GM19023 (cell line): ENCODE measurements at regions not wholly inside any gene's neighbourhood (a gene's known extent, or its start where the extent isn't known, plus 50 kb on each side); places are given as distances from the start of the nearest gene placed in this dataset.
"Not testable (repeated sequence)": the region's sequence is repeated elsewhere in the genome, so short reads cannot be mapped to it uniquely, and the experiment has no call there.

Source experiments
- ATAC-seq: cut with Tn5 transposase; IDR thresholded peaks from one replicate; pipeline ENCODE4 v1.9.1; 2021; ENCODE audit warnings: mild to moderate bottlenecking, moderate library complexity; ENCODE audit not compliant: unreplicated experiment

DNA sequence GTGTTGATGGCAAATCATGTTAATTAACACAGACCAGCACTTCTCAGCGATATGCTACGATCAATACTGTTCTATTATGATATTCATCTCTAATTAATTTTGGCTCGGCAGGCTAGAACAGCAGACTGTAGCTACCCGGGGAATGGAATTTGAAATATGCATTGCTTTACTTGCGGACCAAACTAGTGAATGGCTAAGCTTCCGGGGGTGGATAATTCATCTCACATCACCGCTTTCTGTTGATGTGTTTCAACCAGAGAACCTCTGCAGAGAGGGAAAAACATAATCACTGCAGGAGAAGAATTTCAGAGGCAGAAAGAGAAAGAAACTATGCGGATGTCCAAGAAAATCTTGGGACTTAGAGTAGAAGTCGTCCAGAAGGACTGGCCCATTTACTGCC lies 490.9 kb downstream of the STK39 start:
- ATAC-seq = no peak

- ATAC-seq = no peak
Observed at GRCh38 chr2:167753142-167753541, 494.3 kb downstream of the STK39 start.

GRCh38 chr2:167752734-167753133 lies 494.7 kb downstream of the STK39 start:
- no peak for ATAC-seq

GRCh38 chr2:167750675-167751074 lies 496.7 kb downstream of the STK39 start:
- no peak for ATAC-seq

DNA sequence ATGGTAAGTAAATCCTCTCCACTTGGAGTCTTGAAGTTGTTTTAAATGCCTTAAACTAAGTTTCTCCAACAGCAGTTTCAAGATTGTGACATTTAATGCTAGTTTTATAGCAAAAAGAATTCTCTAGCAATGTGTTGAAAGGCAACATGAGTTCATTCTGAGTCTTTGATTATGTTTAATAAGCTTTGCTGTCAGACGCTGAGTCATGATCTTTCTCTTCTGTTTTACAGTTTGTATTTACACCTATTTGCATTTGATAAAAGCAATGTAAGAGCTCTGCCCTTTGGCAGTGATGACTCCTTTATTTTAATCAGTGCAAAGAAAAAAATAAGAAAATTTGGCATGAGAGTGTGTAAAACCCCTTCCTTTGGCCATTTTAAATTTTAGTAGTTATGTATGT lies 497.7 kb downstream of the STK39 start:
- no peak for ATAC-seq

DNA sequence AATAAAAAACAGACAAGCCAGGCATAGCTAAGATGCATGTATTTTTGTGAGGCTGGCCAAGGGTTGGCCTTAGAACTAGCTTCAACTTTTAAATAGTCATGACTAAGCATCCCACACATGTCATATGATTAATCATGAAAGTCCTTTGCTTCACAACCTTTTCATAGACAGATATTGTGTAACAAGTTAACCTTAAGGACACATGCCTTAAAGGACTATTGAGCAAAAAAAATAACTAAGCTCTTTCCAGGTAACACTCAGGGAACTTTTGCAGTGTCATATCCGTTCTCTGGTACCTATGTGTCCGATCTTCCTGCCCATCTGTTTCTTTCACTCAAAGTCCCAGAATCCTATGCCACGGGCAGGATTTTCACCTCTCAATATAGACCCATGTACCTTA lies 498.4 kb downstream of the STK39 start:
- ATAC-seq = no peak

- no peak for ATAC-seq
Observed at GRCh38 chr2:167748536-167748935, 498.9 kb downstream of the STK39 start.

DNA sequence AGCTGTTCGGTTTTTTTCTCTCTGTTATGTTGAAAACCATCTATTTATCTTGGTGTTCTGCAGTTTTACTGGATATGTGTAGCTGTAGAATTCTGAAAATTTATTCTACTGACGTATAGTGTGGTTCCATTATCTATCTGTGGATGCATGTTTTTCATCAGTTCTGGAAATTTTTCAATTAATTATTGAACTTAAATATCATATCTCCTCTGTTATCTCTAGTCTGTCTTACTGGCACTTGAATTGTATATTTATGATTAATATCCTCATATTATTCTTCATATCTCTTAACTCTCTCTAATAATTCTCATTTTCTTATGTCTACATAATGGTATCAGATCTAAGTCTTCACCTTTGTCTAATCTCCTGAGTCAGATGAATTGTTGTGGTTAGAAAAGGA lies 501.7 kb downstream of the STK39 start:
- no peak for ATAC-seq

GRCh38 chr2:167739921-167740320 lies 507.5 kb downstream of the STK39 start:
- ATAC-seq = not testable (repeated sequence)

- no peak for ATAC-seq
Observed at GRCh38 chr2:167733747-167734146, 513.6 kb downstream of the STK39 start.

GRCh38 chr2:167732326-167732725 lies 515.1 kb downstream of the STK39 start:
- no peak for ATAC-seq

DNA sequence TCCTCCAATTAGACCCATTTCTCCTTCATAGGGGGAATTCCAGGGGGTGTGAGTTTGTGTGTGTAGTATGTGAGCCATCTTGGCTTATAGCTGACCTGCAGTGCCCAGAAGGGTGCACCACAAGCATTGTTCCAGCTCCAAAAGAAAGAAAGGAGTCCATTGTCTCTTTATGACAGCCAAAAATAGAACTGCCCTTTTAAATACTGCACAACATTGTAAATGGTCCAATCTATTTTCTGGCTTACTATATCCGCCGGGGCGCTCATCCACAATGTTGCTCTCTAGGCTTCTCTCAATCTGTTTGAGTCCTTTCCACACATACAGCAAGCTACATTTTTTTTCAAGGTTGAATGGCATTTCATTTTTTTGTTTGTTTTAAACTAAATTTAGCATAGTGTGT lies 517.5 kb downstream of the STK39 start:
- no peak for ATAC-seq

- no peak for ATAC-seq
Observed at GRCh38 chr2:167726788-167727187, 520.6 kb downstream of the STK39 start.

- ATAC-seq = no peak
Observed at GRCh38 chr2:167721593-167721992, 525.8 kb downstream of the STK39 start.

GRCh38 chr2:167719410-167719809 lies 528.0 kb downstream of the STK39 start:
- ATAC-seq = no peak

DNA sequence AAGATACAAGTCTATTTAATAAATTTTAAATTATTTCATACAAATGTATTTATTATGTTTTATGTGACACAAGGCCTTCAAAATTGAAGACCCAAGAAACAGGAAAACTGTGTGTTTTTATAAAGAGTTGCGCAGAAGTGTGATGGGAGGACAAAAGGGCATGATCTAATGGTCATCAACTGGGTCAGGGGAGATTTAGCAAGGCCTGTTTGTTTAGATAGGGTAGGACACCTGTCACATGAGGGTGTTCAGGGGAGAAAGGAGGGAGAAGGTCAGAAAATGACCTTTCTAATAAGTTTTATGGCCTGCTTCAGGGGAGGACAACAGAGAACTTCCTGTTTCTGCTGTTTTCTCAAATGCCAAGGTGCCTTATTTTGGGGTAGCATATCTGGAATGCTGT lies 528.8 kb downstream of the STK39 start:
- ATAC-seq = no peak

- ATAC-seq = no peak
Observed at GRCh38 chr2:167715932-167716331, 531.5 kb downstream of the STK39 start.

DNA sequence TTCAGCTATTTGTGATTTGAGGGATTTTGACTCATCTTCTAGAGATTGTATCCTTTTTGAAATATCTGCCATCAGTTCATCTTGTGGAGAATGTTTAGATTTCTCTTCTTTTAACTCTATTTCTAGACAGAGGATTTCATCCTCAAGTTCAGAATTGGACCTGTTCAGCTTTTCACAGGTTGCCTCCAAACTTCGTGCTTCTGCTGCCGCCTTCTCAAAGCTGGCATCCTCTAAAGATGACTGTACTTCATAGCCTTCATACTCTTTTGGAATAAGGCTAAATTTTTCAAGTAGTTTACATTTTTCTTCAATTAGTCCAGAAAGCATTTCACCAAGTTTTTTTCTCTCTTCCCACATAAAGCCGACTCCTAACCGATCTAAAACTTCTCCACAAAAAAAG lies 531.9 kb downstream of the STK39 start:
- ATAC-seq = not testable (repeated sequence)

DNA sequence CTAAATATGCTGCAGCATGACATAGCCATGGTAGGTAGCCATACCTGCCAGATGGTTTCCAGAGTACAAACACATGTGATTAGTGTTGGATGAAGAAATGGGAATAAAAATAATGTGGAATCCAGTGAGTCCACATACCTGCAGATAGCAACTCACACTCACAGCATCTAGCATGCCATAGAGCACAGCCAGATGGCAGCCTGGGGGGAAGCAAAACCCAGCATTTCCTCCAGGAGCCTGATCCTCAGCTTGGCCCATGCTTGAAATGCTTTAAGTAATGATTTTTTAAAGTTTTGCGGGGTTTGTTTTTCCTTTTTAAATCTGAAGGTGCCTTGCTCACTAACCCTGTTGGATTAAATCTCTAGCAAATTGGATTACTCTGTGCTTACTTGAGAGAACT lies 535.1 kb downstream of the STK39 start:
- no peak for ATAC-seq

DNA sequence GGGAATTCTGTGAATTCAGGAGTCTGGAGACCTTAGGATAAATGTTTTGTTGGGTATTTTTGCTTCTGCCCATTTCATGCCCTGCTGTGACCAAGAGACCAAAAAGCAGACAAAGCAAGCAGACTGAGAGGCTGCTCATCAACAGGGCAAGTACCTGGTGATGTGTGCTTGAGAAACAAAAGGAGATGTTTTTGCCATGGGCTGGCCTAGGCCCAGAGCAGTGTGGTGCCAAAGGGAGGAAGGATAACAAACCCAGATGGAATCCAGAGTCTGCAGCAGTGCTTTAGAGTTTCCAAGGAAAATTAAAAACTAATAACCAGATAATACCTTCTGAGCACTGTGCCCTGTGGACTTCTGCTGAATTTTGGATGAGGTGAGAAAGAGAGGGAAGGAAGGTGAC lies 538.4 kb downstream of the STK39 start:
- ATAC-seq = no peak

DNA sequence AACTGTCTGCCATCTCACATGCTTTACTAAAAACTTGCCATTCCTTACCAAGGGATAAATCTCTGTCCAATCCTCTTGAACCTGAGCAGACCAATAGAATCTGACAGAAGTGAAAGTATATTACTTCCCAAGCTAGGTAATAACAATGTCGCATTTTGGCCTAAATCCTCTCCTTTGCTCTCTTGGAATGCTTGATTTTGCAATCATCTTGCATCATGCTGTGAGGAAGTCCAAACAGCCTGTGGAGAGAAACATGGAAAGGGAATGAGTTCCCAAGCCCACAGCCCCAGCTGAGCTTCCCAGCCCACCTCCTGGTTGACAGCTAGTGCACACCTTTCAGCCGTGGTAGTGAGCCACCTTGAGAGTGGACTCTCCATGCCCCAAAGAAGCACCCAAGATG lies 540.6 kb downstream of the STK39 start:
- no peak for ATAC-seq

DNA sequence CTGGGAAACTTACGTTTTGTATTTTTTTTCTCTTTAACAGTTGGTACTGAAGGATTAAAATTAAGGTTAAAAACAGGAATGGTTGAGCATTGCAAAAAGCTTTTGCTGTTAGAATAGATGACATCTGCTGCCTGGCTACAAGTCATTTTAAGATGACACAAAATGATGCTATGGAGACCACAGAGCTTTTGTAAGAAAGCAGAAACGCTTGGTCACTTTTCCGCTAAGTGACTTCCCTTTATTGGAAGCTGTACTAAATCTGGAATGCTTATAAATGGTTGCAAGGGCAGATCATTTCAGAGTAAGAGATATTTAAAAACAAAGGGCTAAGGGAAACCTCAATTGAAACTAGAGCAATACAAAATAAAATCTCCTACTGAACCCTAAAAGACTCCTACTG lies 544.0 kb downstream of the STK39 start:
- no peak for ATAC-seq

- ATAC-seq = no peak
Observed at GRCh38 chr2:167702227-167702626, 545.2 kb downstream of the STK39 start.

GRCh38 chr2:167701651-167702050 lies 545.7 kb downstream of the STK39 start:
- ATAC-seq = no peak
